ENCODE measurements at regions not wholly inside any gene's neighbourhood (a gene's known extent, or its start where the extent isn't known, plus 50 kb on each side); places are given as distances from the start of the nearest gene placed in this dataset.

- Histone ChIP-seq H3K9ac (ENCODE audit: insufficient read depth in 1 of 2, low read length in 2 of 2) (no peak overlapping the region), H3K27me3 (ENCODE audit: control insufficient read depth in 3 of 3, insufficient read depth in 3 of 3, low read length in 2 of 3) (no peaks in the 10 kb centered on the region), H3K27ac (ENCODE audit: low read depth in 1 of 2, low read length in 1 of 2) (no peak overlapping the region), H3K4me1 (ENCODE audit: control insufficient read depth in 5 of 5, insufficient read depth in 5 of 5, low read length in 5 of 5) (no peaks in the 10 kb centered on the region), H3K36me3 (ENCODE audit: control insufficient read depth in 4 of 4, insufficient read depth in 4 of 4, low read length in 4 of 4) (no peaks in the 10 kb centered on the region), H3K4me3 (no peak overlapping the region), H3K9me3 (ENCODE audit: control insufficient read depth in 4 of 4, insufficient read depth in 3 of 4, low read length in 3 of 4) (no peaks in the 10 kb centered on the region)
- ATAC-seq (ENCODE audit: insufficient read depth, low FRiP score) (no peak), DNase-seq (no peak)
- WGBS, 2 donors: 91 to 95% methylated on average over 15 of the region's 15 CpGs
- TF ChIP-seq CTCF (IDR thresholded peaks at IDR 0.05; ENCODE audit: control extremely low read depth, extremely low read depth): no peak
These were observed 118.9 kb upstream of the GK2 start for GRCh38 chr4:79526641-79527565.

- Histone ChIP-seq H3K9me3 (ENCODE audit: control insufficient read depth in 4 of 4, insufficient read depth in 3 of 4, low read length in 3 of 4) (no peaks in the 10 kb centered on the region), H3K4me1 (ENCODE audit: control insufficient read depth in 5 of 5, insufficient read depth in 5 of 5, low read length in 5 of 5) (no peaks in the 10 kb centered on the region), H3K9ac (ENCODE audit: insufficient read depth in 1 of 2, low read length in 2 of 2) (no peak overlapping the region), H3K27ac (ENCODE audit: low read depth in 1 of 2, low read length in 1 of 2) (no peak overlapping the region), H3K4me3 (no peak overlapping the region), H3K27me3 (ENCODE audit: control insufficient read depth in 3 of 3, insufficient read depth in 3 of 3, low read length in 2 of 3) (no peaks in the 10 kb centered on the region), H3K36me3 (ENCODE audit: control insufficient read depth in 4 of 4, insufficient read depth in 4 of 4, low read length in 4 of 4) (no peaks in the 10 kb centered on the region)
- no peak for ATAC-seq (ENCODE audit: insufficient read depth, low FRiP score)
- TF ChIP-seq CTCF (IDR thresholded peaks at IDR 0.05; ENCODE audit: control extremely low read depth, extremely low read depth): no peak
- DNase-seq: no peak
- 89 to 94% methylated on average over 2 of the region's 2 CpGs for WGBS, 2 donors
These were observed 108.1 kb upstream of the GK2 start for GRCh38 chr4:79516114-79516513.

GRCh38 chr4:79514621-79515329, 106.7 kb upstream of the GK2 start:
- Histone ChIP-seq H3K9ac (ENCODE audit: insufficient read depth in 1 of 2, low read length in 2 of 2) (no peak overlapping the region), H3K36me3 (ENCODE audit: control insufficient read depth in 4 of 4, insufficient read depth in 4 of 4, low read length in 4 of 4) (no peaks in the 10 kb centered on the region), H3K4me3 (no peak overlapping the region), H3K4me1 (ENCODE audit: control insufficient read depth in 5 of 5, insufficient read depth in 5 of 5, low read length in 5 of 5) (no peaks in the 10 kb centered on the region), H3K27me3 (ENCODE audit: control insufficient read depth in 3 of 3, insufficient read depth in 3 of 3, low read length in 2 of 3) (no peaks in the 10 kb centered on the region), H3K27ac (ENCODE audit: low read depth in 1 of 2, low read length in 1 of 2) (no peak overlapping the region), H3K9me3 (ENCODE audit: control insufficient read depth in 4 of 4, insufficient read depth in 3 of 4, low read length in 3 of 4) (no peaks in the 10 kb centered on the region)
- 43 to 50% methylated on average over 6 of the region's 6 CpGs for WGBS, 2 donors
- ATAC-seq (ENCODE audit: insufficient read depth, low FRiP score) (no peak), DNase-seq (no peak)
- TF ChIP-seq CTCF (IDR thresholded peaks at IDR 0.05; ENCODE audit: control extremely low read depth, extremely low read depth): no peak

All from lung (tissue), 11 donors.